Nucleus accumbens (tissue), 56 donors: ENCODE measurements at regions not wholly inside any gene's neighbourhood (a gene's known extent, or its start where the extent isn't known, plus 50 kb on each side); places are given as distances from the start of the nearest gene placed in this dataset.

Experiments
- DNase-seq, 56 donors: peaks; one replicate each; lab custom pipeline; 2025; lab: John Stamatoyannopoulos, UW

DNA sequence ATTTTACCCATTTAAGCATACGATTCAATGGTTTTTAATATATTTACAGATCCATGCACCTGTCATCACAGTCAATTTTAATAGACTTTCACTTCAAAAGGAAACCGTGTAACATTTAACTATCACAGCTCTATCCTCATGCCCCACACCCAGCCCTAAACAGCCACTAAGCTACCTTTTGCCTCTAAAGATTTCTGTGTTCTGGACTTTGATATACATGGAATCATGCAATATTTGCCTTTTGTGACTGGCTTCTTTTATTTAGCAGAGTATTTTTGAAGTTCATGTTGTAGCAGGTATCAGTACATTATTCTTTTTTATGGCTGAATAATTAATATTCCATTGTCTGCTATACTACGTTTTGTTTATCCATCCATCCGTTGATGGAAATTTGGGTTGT is 50.3 kb upstream of the STX16 start:
- no peak for DNase-seq

DNA sequence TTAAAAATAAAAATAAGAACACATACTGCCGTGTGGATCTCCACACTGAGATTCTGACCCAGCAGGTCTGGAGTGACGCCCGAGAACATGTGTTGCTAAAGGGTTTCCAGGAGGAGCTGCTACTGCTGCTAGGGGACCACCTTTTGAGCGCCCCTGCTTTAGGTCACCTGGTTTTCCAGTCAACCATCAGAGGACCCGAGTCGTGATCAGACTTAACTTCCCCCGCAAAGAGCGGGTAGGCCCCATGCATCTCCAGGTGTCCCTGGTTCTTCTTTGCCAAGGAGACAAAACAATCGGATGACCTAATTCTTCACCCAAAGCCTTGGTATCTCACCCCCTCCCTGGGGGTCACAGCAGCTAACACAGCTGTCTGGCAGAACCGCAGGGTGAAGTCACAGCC is 51.1 kb upstream of the STX16 start:
- DNase-seq, result no peak

DNA sequence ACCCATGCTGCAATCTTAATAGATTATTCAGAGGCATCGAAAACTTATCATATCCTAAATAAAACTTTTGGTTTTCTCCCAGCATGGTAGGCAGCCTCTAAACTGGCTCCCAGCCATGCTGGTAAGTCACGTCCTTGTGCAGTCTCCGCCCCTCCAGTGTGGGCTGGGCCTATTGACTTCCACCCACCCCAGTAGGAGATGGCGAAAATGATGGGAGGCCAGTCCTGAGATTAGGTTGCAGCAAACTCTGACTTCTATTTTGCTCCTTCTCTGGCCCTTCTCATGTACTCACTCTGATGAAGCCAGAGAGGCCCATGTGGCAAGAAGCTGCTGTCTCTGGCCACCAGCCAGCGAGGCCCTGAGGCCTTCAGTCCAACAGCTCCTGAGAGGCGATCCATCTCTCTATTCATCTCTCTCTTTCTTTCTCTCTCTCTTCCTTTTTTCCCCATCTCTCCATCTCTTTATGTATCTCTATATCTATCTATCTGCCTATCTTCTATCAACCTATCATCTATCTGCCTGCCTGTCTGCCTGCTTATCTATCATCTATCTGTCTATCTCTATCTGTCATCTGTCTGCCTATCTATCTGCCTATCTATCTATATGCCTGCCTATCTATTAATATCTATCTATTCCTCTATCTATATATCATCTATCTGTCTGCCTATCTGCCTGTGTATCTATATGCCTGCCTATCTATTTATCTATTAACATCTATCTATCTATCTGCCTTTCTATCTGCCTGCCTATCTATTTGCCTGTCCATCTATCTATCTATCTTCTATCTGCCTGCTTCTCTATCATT is 52.7 kb upstream of the STX16 start:
- DNase-seq, result peak in 3 of 56 donors; percentile 4 to 16 (median 9)

DNA sequence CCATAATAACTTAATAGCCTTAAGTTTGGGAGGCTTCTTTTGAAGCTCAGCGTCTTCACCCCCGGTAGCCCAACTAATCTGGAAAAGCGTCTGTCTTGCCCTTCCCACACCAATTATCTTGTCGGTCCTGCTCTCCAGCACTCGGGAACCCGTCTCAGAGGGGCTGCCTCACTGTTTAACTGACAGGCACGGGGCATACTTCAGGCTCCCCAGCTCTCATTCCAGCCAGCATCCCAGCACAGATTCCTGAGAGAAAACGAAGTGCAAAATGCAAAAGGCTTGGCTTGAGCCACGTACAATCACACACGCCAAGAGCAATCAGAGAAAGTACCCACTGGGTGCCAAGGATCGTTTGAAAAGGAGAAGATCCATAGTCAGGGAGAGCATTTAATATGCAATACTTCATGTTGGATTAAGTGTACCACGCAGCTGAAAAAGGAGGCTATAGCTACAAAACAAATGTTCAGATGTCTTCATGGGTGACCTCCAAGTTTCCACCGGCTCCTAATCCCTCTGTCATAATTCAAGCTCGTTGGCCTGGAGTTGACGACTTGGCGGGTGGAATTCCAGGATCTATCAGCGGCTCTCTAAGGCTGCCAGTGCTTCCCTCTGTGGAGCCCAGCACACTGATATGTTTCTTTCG is 53.7 kb upstream of the STX16 start:
- DNase-seq, result no peak

DNA sequence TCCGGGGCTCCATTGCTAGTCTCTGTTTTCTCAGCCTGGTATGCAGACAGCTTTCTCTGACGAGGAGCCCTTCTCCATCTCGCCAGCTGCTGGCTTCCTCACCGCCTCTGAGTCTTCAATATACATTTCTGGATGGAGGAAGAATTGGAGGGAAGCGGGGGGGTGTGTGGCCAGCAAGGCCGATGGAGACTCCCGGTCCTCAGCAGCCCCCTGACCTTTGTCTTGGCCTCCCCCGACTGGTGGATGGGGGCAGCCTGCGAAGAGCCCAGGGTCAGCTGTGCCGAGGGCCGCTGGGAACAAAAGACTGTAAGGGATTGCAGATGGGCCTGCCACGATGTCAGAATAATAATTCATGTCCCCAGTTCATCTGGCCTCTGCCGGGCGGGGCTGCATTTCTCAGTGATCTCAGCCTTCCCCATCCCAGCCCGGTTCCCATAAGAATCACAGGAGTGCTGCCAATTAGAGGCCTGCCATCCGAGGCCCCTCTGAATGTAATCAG is 54.3 kb upstream of the STX16 start:
- DNase-seq, result peak in 30 of 56 donors; percentile 4 to 67 (median 28)

DNA sequence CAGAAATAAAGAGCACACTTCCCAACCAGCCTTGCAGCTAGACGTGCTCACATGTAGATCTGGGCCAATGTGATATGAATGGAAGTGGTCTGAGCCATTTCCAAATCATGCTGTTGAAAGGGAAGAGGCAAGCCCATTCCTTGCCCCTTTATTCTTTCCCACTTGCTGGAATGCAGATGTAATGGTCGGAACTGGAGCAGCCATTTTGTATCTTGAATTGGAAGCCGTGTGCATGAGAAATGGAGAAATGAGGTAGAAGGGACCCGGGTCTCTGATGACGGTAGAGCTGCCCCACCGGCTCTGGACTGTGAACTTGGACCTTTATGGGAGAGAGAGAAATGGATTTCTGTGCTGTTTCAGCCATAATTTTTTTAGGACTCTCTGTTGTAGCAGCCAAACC is 54.8 kb upstream of the STX16 start:
- DNase-seq, result no peak

DNA sequence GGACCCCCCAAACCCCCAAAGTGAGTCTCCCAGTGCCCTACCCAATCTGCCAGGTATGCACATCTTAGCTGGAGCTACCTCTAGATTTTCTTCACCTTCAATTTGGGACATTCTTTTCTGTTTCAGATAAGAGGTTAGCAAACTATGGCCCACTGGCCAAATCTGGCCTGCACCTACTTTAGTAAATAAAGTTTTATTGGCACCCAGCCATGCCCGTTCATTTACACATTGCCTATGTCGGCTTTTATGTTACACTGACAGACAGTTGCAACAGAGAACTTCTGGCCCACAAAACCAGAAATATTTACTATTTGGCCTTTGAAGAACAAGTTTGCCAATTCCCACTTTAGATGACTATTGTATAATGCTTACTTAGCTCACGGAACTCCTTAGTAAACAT is 55.9 kb upstream of the STX16 start:
- DNase-seq, result no peak

DNA sequence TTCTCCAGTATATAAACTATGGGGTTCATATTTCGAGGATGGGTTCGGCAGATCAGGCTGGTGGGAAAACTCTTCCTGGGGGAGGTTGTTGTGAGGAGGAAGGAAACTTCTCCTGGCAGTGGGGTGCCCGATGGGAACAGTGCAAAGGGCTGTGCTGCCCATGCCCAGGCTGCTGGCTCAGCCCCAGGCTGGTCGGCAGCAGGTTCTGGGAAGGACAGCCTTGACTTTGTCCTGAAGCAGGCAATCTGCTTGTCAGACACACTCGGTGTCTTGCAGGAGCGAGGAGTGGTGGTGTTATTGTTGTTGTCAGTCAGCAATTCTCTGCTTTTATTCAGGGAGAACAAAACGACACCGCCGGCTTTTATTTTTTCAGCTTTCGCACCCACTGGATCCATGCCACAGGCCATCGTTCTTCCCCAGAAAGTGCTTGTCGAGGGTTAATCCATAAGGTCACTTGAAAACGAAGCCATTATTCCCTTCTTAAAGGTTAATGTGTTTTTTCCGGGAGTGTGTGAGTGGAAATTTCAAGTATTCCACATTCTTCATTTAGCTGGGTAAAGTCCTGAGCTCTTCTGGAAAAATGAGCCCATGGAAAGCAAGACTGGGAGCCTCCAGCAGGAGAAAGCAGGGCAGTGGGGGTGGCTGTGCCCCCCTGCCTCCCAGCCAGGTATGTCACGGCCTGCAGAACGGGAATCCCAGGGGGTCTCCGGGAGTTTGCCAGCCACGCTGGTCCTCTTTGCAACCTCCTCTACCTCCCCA is 57.0 kb upstream of the STX16 start:
- DNase-seq, result peak in 1 of 56 donors; percentile 17

DNA sequence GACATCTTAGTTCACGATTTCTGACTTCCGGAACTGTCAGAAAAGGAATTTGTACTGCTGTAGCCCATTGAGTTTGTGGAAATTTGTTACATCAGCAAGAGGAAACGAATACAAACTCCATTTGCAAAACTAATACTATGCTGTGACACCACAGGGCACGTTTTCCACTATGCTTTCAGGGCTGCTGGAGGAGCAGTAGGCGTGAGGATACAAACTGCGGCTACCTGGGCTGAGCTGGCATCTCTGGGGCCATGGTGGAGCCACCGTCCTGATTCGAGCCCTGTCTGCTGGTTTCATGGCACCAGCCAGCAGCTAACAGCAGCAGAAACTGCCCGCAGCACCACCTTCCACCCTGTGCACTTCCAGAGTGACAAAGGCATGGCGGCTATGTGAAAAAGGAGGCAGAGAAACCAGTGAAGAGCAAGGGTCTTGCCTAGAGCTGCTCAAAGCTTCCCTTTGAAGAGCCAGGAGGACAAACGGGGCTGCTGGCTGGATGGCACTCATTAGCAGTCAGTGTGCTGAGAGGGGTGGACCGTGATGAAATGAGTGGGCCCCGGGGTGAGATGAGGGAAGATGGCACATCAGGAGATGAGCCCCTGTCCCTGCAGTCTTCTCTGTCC is 58.9 kb upstream of the STX16 start:
- DNase-seq, result no peak

DNA sequence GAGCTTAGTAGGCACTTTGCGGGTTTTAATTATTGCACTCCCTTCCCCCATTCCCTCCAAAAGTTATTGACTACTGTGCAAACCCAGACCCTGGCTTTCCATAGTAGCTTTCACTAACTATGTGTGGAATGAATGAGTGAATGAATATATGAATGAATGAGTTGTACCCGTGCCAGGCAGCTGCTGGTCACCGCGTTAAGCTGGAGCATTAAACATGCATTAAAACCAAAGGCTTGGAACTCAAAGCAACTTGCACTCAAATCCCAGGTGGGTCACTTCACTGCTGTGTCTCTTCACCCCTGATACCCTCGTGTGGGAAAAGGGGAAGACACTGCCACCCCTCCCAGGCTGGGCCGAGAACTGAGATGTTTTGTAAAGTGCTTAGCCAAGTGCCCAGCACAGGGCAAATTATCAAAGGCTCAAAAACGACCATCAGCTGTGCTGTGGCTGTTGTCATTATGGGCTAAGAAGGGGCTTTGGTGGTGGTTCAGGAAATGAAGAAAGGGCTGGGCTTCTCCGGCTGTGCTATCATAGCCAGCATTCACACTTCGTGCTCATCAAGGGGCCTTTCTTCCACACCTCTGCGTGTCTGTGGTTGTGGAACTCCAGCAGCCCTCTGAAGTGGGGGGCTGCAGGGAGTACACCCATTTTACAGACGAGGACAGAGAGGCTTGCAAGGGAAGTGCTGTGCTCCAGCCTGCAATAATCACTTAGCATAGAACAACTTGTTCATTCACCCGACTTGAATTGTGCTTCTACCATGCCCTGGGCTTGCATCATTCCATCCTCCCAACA is 60.2 kb upstream of the STX16 start:
- DNase-seq, result no peak

DNA sequence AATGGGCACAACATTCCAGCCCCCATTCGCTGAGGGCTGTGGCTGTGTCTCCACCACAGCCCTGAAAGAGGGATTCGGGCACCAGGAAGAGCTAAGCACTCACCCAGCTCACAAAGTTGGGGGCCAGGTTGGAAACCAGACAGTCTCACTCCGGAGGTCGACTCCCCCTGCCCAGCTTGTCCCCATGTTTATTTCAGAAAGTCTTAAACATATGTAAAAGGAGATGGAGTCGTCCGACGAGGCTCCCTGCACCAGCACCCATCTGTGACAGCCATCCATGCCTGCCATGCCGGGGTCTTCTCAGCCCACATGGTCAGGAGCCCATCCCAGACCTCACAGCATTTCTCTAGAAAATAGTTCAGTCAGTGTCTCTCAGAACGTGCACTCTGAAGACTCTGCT is 63.6 kb upstream of the STX16 start:
- DNase-seq, result no peak

DNA sequence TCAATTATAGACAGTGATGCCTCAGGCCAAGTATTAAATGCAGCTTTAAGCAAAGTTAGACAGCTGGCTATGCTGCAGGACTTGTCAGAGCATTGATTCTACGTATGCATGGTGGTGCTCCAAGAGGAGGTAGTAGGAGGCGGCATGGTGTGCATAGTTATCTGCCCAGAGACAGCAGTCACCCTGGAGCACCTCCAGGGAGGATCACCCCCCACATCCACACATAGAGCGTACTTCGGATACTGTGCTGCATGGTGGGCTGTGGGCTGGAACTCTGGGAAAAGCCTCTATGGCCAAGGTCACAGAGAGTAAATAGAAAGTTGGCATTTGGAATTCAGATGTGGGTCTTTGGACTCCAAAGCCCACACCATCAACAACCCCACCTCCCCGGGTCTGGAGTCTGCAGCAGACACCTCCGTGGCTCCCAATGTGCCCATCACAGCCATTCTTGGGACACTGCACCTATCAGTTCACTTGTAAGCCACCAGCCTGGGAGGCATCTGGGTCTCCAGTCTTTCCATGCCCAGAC is 64.5 kb upstream of the STX16 start:
- DNase-seq, result no peak

DNA sequence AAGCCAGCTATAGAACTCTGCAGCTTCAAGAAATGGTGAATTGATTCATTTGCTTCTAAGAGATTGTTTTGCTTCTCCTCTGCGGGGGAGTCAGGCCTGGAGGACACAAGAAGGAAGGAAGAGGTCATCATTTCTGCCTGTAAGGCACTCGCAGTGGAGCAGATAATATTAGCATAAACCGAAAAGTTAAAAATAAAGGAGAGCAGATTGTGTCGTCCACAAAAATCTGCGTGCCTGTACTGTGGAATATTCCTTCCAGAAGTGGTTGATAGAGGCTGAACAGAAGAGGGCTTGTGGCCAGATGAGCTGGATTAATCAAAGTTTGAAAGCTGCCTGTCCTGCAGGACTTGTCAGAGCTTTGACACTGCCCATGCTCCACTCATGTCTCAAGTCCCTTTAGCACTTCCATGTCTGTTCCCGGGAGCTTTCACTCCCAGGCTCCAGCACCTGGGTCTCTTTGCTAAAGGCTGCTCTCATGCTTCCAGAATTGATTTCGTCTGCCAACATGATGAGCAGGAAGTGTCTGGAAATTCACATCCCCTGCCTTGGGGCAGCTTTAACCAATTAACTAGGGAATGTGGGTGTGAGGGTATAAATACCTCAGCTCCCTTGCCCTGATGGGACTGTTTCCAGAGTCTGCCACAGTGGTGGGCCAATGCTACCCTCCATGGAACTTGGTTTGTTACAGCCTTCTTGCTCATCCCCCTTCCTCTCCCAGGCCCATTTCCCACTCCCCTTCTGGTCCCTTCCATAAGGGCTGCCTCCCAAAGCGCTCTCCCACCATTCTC is 65.1 kb upstream of the STX16 start:
- no peak for DNase-seq

DNA sequence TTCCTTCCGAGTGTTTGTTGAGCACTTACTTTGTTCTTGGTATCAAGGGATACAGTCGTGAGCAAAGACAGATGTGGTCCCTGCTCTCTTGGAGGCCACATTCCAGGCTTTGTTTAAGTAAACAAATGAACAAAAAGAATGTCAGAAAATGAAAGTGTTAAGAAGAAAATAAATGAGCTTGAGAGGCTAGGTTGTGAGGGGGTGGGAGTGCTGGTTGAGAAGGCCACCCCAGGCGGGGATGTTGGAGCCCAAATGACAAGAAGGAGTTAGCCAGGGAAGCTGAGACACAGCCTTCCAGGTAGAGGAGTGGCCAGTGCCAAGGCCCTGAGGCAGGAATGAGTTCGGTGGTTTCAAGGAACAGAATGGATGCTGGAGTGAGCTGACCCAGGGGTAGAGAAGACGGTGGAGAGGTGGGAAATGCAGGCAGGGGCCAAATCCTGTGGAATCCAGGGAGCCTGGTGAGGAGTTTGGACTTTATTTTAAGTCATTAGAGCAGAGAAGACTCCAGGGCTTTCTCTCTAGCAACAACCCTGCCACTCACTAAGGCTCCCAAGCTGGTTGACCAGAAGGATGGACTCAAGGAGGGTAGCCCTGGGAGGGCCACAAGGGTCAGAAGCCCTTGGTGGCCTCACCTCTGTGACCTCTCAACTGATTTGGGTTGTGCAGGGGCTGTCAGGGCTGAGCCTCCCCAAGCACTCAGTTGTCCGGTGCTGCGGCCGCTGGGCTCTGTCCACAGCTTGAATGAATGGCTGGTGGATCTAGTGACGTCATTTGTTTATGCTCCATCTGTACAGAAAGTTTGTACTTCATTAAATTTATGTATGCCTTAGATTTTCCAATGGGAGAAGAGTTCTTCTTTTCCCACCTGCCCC is 66.0 kb upstream of the STX16 start:
- no peak for DNase-seq

DNA sequence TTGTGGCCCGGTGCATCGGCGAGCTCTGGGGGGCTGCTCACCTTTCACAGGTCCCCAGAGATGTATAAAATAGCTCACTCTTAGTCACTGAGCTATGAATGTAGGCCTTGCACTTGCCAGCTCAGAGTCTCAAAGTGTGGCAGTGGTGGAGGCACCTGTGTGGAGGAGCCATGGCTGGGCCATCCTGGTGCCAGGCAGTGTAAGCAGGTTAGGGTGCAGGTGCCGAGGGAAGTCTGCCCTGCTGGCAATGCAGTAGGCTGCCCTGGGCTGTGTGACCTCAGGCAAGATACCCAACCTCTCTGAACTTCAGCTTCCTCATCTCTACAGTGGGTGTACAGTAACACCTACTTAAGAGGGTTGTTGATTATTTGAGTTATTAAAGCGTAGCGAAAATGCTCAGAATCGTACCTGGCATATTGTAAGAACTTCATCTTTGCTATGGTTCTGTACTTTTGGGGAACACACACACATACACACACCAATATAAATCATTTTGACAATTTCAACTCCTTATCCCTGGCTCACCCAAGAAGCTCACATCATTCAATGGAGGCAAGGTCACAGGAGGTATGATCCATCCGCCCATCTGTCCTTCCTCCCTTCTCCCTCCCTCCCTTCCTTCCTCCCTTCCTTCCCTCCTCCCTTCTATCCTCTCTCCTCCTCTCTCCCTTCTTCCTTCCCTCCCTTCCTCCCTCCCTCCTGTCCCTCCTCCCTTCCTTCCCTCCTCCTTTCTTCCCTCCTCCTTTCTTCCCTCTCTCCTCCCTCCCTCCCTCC is 66.8 kb upstream of the STX16 start:
- DNase-seq, result no peak

DNA sequence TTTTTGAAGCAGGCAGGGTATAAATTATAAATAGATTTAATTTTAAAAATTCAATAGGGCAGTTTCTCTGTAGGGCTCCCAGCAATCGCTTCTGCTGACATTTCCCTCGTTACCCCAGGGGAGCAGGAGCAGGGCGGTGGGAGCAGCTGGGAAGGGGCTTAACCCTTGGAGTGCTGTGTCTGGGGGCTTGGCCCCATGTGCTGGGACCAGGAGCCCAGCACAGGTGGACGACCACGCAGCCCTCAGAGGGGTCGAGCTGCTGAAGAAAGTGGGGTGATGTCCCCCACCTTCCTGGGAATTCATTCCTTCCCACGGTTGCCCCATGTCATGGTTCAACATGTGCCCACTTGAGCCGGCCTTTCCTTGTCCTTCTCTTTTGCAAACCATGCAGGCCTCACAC is 67.5 kb upstream of the STX16 start:
- no peak for DNase-seq

DNA sequence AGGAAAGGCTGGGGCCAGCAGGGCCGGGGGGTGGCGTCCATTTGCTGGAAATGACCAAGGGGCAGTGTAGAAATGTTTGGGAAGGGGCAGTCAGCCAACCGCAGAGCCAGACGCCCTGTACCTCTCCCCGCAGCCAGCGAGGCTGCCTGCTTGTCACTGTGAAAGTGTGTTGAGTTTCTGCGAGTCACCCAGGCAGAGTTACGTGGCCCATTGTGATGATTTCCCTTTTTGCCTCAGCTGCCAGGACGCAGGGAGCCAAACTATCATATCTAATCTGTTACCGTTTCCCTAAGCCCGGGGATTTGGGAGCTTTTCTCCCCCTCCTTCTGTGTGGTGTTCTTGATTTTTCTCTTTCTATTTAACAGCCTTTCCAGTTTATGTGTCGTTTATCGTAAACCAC is 67.9 kb upstream of the STX16 start:
- DNase-seq, result no peak
